ENCODE measurements at regions not wholly inside any gene's neighbourhood (a gene's known extent, or its start where the extent isn't known, plus 50 kb on each side); places are given as distances from the start of the nearest gene placed in this dataset.

DNA sequence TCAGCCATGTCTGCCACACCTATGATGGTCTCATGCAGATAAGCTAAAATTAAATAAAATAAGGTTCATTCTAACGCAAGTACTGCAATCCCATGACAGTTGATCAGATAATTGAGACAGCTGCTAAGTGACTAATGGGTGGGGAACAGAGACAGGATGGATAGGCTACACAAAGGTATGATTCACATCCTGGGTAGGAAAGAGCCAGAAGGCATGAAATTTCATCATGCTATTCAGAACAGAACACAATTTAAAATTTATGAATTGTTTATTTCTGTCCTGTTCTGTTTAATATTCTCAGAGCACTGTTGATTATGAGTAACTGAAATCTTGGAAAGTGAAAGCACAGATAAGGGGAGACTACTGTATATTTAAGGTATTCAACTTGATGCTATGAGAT, 381.8 kb upstream of the SORCS1 start:
- Histone ChIP-seq H3K27ac (ENCODE audit: low read depth in 1 of 2, low read length in 1 of 2) (no peak overlapping the region), H3K36me3 (ENCODE audit: control insufficient read depth in 2 of 2, insufficient read depth in 2 of 2, low read length in 1 of 2) (no peaks in the 10 kb centered on the region), H3K27me3 (ENCODE audit: control insufficient read depth in 2 of 2, insufficient read depth in 1 of 2, low read length in 1 of 2) (no peaks in the 10 kb centered on the region), H3K4me1 (ENCODE audit: control insufficient read depth in 2 of 2, insufficient read depth in 2 of 2, low read length in 2 of 2) (no peaks in the 10 kb centered on the region), H3K4me3 (ENCODE audit: low read length in 2 of 2) (no peak overlapping the region), H3K9me3 (ENCODE audit: control insufficient read depth in 2 of 2, insufficient read depth in 1 of 2, low read length in 1 of 2) (no peaks in the 10 kb centered on the region)
- no peak for DNase-seq (ENCODE audit: low read depth in 6 of 9, low spot score in 9 of 9)
- 76% methylated on average over 1 of the region's 1 CpG for WGBS

DNA sequence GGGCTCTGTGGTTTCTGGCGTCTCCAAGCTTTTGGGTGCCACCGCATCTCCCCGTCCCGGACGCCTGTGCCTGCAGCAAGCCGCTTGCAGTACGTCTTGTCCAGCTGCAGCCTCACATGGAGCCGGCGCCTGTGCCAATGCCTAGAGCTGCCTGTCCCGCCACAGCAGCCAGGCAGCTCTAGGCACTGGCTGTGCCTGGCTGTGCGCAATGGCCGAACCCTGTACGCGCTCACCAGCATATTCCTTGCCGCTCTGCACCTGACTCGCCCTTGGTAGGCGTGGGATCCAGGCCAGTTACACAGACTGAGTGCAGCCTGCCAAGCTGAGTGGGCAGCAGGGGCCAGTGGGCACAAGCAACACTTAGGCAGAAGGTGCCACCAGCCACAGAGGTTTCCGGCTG, 381.2 kb upstream of the SORCS1 start:
- Histone ChIP-seq H3K27ac (ENCODE audit: low read depth in 1 of 2, low read length in 1 of 2) (no peak overlapping the region), H3K4me1 (ENCODE audit: control insufficient read depth in 2 of 2, insufficient read depth in 2 of 2, low read length in 2 of 2) (no peaks in the 10 kb centered on the region), H3K9me3 (ENCODE audit: control insufficient read depth in 2 of 2, insufficient read depth in 1 of 2, low read length in 1 of 2) (no peaks in the 10 kb centered on the region), H3K36me3 (ENCODE audit: control insufficient read depth in 2 of 2, insufficient read depth in 2 of 2, low read length in 1 of 2) (no peaks in the 10 kb centered on the region), H3K4me3 (ENCODE audit: low read length in 2 of 2) (no peak overlapping the region), H3K27me3 (ENCODE audit: control insufficient read depth in 2 of 2, insufficient read depth in 1 of 2, low read length in 1 of 2) (no peaks in the 10 kb centered on the region)
- DNase-seq (ENCODE audit: low read depth in 6 of 9, low spot score in 9 of 9), result no peak
- 96% methylated on average over 18 of the region's 18 CpGs for WGBS

DNA sequence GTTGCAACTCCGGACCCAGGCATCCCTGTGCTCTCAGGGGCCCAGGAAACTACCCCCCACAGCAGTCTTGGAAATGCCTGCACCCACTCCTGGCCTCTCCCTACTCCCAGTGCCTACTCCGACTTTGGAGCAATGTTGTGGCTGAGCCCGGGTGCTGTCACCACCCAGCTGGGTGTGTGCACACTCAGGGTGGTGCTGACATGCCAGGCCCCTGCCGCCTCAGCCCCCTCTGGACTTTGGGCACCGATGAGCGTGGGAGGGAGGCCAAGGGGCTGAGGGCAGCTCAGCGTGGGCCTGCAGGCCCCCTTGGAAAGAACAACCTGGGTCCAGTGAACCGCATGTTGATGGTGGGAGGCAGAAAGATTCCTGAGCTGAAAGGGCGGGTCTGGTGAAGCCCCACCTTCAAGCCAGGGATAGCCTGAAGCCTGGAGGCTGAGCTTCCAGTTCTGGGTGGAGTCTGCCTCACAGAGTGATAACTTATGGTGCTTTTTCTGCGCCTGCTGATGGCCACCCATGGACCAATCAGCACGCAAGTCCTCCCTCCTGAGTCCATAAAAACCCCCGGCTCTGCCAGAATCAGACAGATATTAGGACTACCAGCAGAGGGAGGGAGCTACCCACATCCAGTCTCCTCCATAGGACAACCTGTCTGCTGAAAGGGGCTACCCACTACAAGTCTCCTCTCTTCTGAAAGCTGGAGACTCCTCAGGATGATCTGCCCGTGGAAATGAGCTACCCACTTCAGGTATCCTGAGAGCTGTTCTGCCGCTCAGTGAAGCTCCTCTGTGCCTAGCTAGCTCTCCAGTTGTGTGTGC, 380.4 kb upstream of the SORCS1 start:
- WGBS, result 94% methylated on average over 14 of the region's 14 CpGs
- no peaks in the 10 kb centered on the region for H3K27me3 ChIP-seq (ENCODE audit: control insufficient read depth in 2 of 2, insufficient read depth in 1 of 2, low read length in 1 of 2)
- DNase-seq (ENCODE audit: low read depth in 6 of 9, low spot score in 9 of 9), result no peak
- no peaks in the 10 kb centered on the region for H3K4me1 ChIP-seq (ENCODE audit: control insufficient read depth in 2 of 2, insufficient read depth in 2 of 2, low read length in 2 of 2)
- H3K4me3 ChIP-seq (ENCODE audit: low read length in 2 of 2), result no peak overlapping the region
- H3K36me3 ChIP-seq (ENCODE audit: control insufficient read depth in 2 of 2, insufficient read depth in 2 of 2, low read length in 1 of 2), result no peaks in the 10 kb centered on the region
- H3K27ac ChIP-seq (ENCODE audit: low read depth in 1 of 2, low read length in 1 of 2), result no peak overlapping the region
- no peaks in the 10 kb centered on the region for H3K9me3 ChIP-seq (ENCODE audit: control insufficient read depth in 2 of 2, insufficient read depth in 1 of 2, low read length in 1 of 2)

DNA sequence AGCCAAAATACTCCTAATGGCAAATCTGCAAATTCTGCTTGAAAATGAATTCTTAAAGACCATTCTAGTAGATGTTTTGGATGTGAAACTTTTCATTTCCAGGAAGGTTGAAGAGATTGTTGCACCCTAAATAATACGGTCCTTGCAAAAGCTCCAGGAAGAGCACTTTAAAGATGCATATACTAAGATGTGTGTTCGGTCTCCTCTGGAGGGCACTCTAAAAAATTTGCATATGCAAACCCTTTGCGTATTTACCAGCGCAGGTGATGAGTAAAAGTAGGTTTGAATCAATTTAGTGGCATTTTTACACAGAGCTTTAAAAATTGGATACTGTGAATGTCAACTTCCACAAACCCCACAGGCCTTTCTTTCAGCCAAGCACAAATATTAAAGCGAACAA, 378.1 kb upstream of the SORCS1 start:
- Histone ChIP-seq H3K9me3 (ENCODE audit: control insufficient read depth in 2 of 2, insufficient read depth in 1 of 2, low read length in 1 of 2) (no peaks in the 10 kb centered on the region), H3K4me3 (ENCODE audit: low read length in 2 of 2) (no peak overlapping the region), H3K27me3 (ENCODE audit: control insufficient read depth in 2 of 2, insufficient read depth in 1 of 2, low read length in 1 of 2) (no peaks in the 10 kb centered on the region), H3K27ac (ENCODE audit: low read depth in 1 of 2, low read length in 1 of 2) (no peak overlapping the region), H3K4me1 (ENCODE audit: control insufficient read depth in 2 of 2, insufficient read depth in 2 of 2, low read length in 2 of 2) (no peaks in the 10 kb centered on the region), H3K36me3 (ENCODE audit: control insufficient read depth in 2 of 2, insufficient read depth in 2 of 2, low read length in 1 of 2) (no peaks in the 10 kb centered on the region)
- no peak for DNase-seq (ENCODE audit: low read depth in 6 of 9, low spot score in 9 of 9)
- 81% methylated on average over 5 of the region's 5 CpGs for WGBS

DNA sequence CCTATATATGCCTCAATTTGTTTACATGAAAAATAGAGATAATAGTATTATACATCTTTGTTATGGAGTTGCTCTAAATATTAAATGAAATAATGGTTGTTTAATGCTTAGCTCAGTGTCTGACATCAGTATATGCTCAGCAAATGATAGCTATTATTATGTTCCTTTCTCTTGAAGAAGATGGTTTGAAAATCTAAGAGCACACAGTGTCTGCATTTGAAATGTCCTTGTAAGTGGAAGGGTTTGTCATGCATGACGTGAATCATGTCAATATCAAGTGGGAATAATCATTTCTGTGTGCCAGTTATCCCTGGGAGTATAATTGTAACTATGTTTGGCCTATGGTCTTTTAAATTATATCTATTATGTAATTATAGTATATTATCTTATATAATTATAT, 377.5 kb upstream of the SORCS1 start:
- Histone ChIP-seq H3K36me3 (ENCODE audit: control insufficient read depth in 2 of 2, insufficient read depth in 2 of 2, low read length in 1 of 2) (no peaks in the 10 kb centered on the region), H3K27ac (ENCODE audit: low read depth in 1 of 2, low read length in 1 of 2) (no peak overlapping the region), H3K4me3 (ENCODE audit: low read length in 2 of 2) (no peak overlapping the region), H3K9me3 (ENCODE audit: control insufficient read depth in 2 of 2, insufficient read depth in 1 of 2, low read length in 1 of 2) (no peaks in the 10 kb centered on the region), H3K4me1 (ENCODE audit: control insufficient read depth in 2 of 2, insufficient read depth in 2 of 2, low read length in 2 of 2) (no peaks in the 10 kb centered on the region), H3K27me3 (ENCODE audit: control insufficient read depth in 2 of 2, insufficient read depth in 1 of 2, low read length in 1 of 2) (no peaks in the 10 kb centered on the region)
- no peak for DNase-seq (ENCODE audit: low read depth in 6 of 9, low spot score in 9 of 9)
- 84% methylated on average over 1 of the region's 1 CpG for WGBS

DNA sequence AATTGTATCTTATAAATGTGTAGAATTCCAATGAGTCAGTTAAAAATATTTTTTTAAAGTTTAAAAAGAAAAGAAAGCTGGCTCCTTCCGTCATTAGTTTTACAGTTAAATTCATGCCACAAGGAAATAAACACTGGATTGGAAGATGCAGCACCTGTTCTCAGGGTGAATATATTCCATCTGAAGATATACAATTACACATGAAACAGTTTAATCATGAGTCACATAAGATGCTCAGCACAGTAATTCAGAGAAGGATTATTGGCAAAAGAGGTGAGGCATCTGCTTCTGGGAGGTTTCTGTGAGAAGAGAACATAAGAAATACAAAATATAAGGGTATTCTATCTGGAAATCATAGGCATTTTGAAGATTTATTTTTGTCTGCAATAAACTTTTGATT, 376.5 kb upstream of the SORCS1 start:
- Histone ChIP-seq H3K4me1 (ENCODE audit: control insufficient read depth in 2 of 2, insufficient read depth in 2 of 2, low read length in 2 of 2) (no peaks in the 10 kb centered on the region), H3K36me3 (ENCODE audit: control insufficient read depth in 2 of 2, insufficient read depth in 2 of 2, low read length in 1 of 2) (no peaks in the 10 kb centered on the region), H3K27me3 (ENCODE audit: control insufficient read depth in 2 of 2, insufficient read depth in 1 of 2, low read length in 1 of 2) (no peaks in the 10 kb centered on the region), H3K27ac (ENCODE audit: low read depth in 1 of 2, low read length in 1 of 2) (no peak overlapping the region), H3K4me3 (ENCODE audit: low read length in 2 of 2) (no peak overlapping the region), H3K9me3 (ENCODE audit: control insufficient read depth in 2 of 2, insufficient read depth in 1 of 2, low read length in 1 of 2) (no peaks in the 10 kb centered on the region)
- no peak for DNase-seq (ENCODE audit: low read depth in 6 of 9, low spot score in 9 of 9)
- WGBS, result 96% methylated on average over 1 of the region's 1 CpG

DNA sequence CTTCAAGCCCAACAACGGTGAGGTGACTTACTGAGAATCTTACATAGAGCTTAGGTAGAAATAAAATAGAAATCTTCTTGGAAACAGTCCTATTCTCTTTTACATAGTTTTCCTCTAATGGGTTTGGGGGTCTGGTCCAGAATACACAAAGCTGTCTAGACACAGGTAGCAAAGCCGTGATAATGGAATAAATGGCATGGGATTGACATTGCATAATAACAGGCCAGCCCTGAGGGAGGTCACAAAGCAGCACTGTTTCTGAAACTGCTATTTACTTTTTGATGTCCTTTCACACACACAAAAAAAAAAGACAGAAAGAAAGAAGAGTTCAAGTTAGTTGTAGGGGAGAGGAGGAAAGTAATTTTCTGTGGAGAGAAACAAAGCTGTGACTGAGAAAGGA, 364.8 kb upstream of the SORCS1 start:
- Histone ChIP-seq H3K27ac (ENCODE audit: low read depth in 1 of 2, low read length in 1 of 2) (no peak overlapping the region), H3K27me3 (ENCODE audit: control insufficient read depth in 2 of 2, insufficient read depth in 1 of 2, low read length in 1 of 2) (no peaks in the 10 kb centered on the region), H3K4me1 (ENCODE audit: control insufficient read depth in 2 of 2, insufficient read depth in 2 of 2, low read length in 2 of 2) (no peaks in the 10 kb centered on the region), H3K4me3 (ENCODE audit: low read length in 2 of 2) (no peak overlapping the region), H3K9me3 (ENCODE audit: control insufficient read depth in 2 of 2, insufficient read depth in 1 of 2, low read length in 1 of 2) (no peaks in the 10 kb centered on the region), H3K36me3 (ENCODE audit: control insufficient read depth in 2 of 2, insufficient read depth in 2 of 2, low read length in 1 of 2) (no peaks in the 10 kb centered on the region)
- DNase-seq (ENCODE audit: low read depth in 6 of 9, low spot score in 9 of 9), result no peak
- 92% methylated on average over 2 of the region's 2 CpGs for WGBS

DNA sequence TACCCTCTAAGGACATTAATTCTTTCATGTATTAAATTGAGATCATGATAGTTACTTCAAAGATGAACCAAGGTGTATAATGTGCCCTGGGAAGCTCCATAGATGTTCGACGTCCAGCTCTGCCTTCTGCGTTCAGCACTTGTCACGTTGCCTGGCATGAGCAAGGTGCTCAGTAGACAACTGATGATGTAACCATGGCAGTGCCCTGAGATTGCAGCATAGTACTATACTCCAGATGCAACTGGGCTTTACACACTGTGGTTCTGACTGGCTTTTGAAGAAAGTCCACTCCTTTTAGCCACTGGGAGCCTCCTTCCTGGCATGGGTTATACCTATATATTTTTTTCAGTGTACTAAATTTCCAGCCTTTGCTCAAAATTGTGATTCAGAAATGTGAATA, 355.8 kb upstream of the SORCS1 start:
- no peak overlapping the region for H3K27ac ChIP-seq (ENCODE audit: low read depth in 1 of 2, low read length in 1 of 2)
- H3K9me3 ChIP-seq (ENCODE audit: control insufficient read depth in 2 of 2, insufficient read depth in 1 of 2, low read length in 1 of 2), result no peaks in the 10 kb centered on the region
- no peak for DNase-seq (ENCODE audit: low read depth in 6 of 9, low spot score in 9 of 9)
- no peaks in the 10 kb centered on the region for H3K4me1 ChIP-seq (ENCODE audit: control insufficient read depth in 2 of 2, insufficient read depth in 2 of 2, low read length in 2 of 2)
- WGBS, result 94% methylated on average over 4 of the region's 4 CpGs
- H3K36me3 ChIP-seq (ENCODE audit: control insufficient read depth in 2 of 2, insufficient read depth in 2 of 2, low read length in 1 of 2), result no peaks in the 10 kb centered on the region
- H3K4me3 ChIP-seq (ENCODE audit: low read length in 2 of 2), result no peak overlapping the region
- no peaks in the 10 kb centered on the region for H3K27me3 ChIP-seq (ENCODE audit: control insufficient read depth in 2 of 2, insufficient read depth in 1 of 2, low read length in 1 of 2)

DNA sequence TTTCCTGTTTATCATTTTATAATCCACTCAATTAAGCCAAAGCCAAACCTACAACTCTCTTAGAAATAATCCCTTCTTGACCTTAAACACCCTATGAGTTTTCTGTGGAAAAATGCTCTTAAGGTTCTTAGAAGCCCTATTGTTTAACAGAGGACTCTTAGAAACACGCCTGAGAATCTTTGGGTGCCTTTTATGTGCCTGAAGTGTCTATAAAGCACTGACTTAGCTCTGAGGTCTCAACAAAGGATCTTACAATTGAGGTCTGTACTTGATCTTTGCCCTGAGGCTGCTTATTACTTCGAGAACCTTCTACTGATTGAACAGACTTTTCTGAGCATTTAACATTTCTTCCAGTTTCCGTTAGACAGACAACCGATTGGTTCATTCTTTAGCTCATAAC, 353.3 kb upstream of the SORCS1 start:
- H3K4me3 ChIP-seq (ENCODE audit: low read length in 2 of 2), result no peak overlapping the region
- no peaks in the 10 kb centered on the region for H3K27me3 ChIP-seq (ENCODE audit: control insufficient read depth in 2 of 2, insufficient read depth in 1 of 2, low read length in 1 of 2)
- H3K4me1 ChIP-seq (ENCODE audit: control insufficient read depth in 2 of 2, insufficient read depth in 2 of 2, low read length in 2 of 2), result no peaks in the 10 kb centered on the region
- no peaks in the 10 kb centered on the region for H3K9me3 ChIP-seq (ENCODE audit: control insufficient read depth in 2 of 2, insufficient read depth in 1 of 2, low read length in 1 of 2)
- WGBS, result 91% methylated on average over 4 of the region's 4 CpGs
- no peak overlapping the region for H3K27ac ChIP-seq (ENCODE audit: low read depth in 1 of 2, low read length in 1 of 2)
- no peaks in the 10 kb centered on the region for H3K36me3 ChIP-seq (ENCODE audit: control insufficient read depth in 2 of 2, insufficient read depth in 2 of 2, low read length in 1 of 2)
- no peak for DNase-seq (ENCODE audit: low read depth in 6 of 9, low spot score in 9 of 9)
